Heart right ventricle (tissue), 16 donors: ENCODE measurements at regions not wholly inside any gene's neighbourhood (a gene's known extent, or its start where the extent isn't known, plus 50 kb on each side); places are given as distances from the start of the nearest gene placed in this dataset.

Source experiments
- ATAC-seq, 8 donors: fragments of 200-7000 bp; cut with Tn5 transposase; one replicate each; pipeline ENCODE4 v1.9.1; 2020; ENCODE audit warnings: mild to moderate bottlenecking in 8 of 8, moderate library complexity in 8 of 8, moderate number of reproducible peaks in 1 of 8
- DNase-seq, 2 donors: peaks; one replicate each; pipeline ENCODE4 v3.0.0-alpha.2; 2020
- H3K27ac ChIP-seq, 10 donors: fragments of 200-600 bp; sonication (generic) in 2 of 10; one replicate each; pipeline versions ENCODE4 v1.5.0 to v1.8.0; 2020 to 2022; ENCODE audit warnings: mild to moderate bottlenecking in 3 of 10
- H3K27me3 ChIP-seq, 7 donors: fragments of 200-600 bp; one replicate each; pipeline ENCODE4 v1.8.0; 2021 to 2022; ENCODE audit warnings: mild to moderate bottlenecking in 2 of 7
- H3K36me3 ChIP-seq, 9 donors: fragments of 200-600 bp; sonication (generic) in 1 of 9; one replicate each; pipeline versions ENCODE4 v1.5.0 to v1.8.0; 2020 to 2022; ENCODE audit warnings: mild to moderate bottlenecking in 2 of 9
- H3K4me1 ChIP-seq, 9 donors: fragments of 200-600 bp; sonication (generic) in 1 of 9; one replicate each; pipeline versions ENCODE4 v1.5.0 to v1.8.0; 2020 to 2022; ENCODE audit warnings: mild to moderate bottlenecking in 4 of 9
- H3K4me3 ChIP-seq, 10 donors: fragments of 200-600 bp; sonication (generic) in 2 of 10; one replicate each; pipeline versions ENCODE4 v1.5.0 to v1.8.0; 2020 to 2022; ENCODE audit warnings: mild to moderate bottlenecking in 7 of 10, moderate library complexity in 2 of 10
- H3K9me3 ChIP-seq, 11 donors: fragments of 200-600 bp in 10 of 11; sonication (generic) in 2 of 11; one replicate each; pipeline versions ENCODE4 v1.5.0 to v1.8.0; 2013 to 2022; ENCODE audit warnings: mild to moderate bottlenecking in 2 of 11, control low read depth in 1 of 11, moderate library complexity in 1 of 11
- CTCF ChIP-seq, 9 donors: fragments of 200-600 bp; sonication (generic) in 2 of 9; IDR thresholded peaks; one replicate each; pipeline versions ENCODE4 v1.5.0 to v1.8.0; 2021 to 2022; ENCODE audit warnings: antibody characterized with exemption in 9 of 9, mild to moderate bottlenecking in 5 of 9, moderate library complexity in 1 of 9
- WGBS, 2 donors: extraction: QIAGEN DNeasy Blood & Tissue Kit; methylation state at CpG; one replicate each; pipeline ENCODE4 v1.1.7; 2013; ENCODE audit warnings: inconsistent platforms in 1 of 2; 5-methylcytosine and 5-hydroxymethylcytosine counted together
- intact Hi-C, 10 donors: fragments of 100-400 bp; cut with DNase I; formaldehyde crosslinking; loops; one replicate each; pipeline versions ENCODE4 v1.11.1 to v1.14.2; 2022
- donor health status: Arrhythmogenic right ventricular cardiomyopathy.
- donor health status: ischemic (EF 13 %, LVEDD 7.1; RV severe dilation, severe dysfunction).
- donor health status: healthy with polysubstance abuse.
- donor health status: DM: no; HTN: yes; CAD: no.
- donor health status: DM: no; HTN: no; CAD: no.
- donor health status: ischemic (EF 25% LVEDD 6.9; RV normal size, moderate dysfunction).
- donor health status: ischemic (EF 25% LVEDD 5.7; RV mildly dilated, moderate dysfunction).
- donor health status: healthy.
- donor health status: DM: yes; HTN: yes; CAD: no.
- donor health status: Ischemic cardiomyopathy.
- donor health status: ischemic (EF 35%, LVEDD 5.7; RV mildly dilated, moderate dysfunction).
- donor health status: nonischemic (EF 11% LVEDD 7.7; RV severe dilation, severe dysfunction).
- donor health status: DM: yes; HTN: yes; CAD: no.
- donor health status: PGD.
- donor health status: ischemic (EF 29% LVEDD 5.4; RV normal size, mild dysfunction).
- donor health status: nonischemic (EF 23%, LVEDD 6.1; RV moderate dilation, normal function).

DNA sequence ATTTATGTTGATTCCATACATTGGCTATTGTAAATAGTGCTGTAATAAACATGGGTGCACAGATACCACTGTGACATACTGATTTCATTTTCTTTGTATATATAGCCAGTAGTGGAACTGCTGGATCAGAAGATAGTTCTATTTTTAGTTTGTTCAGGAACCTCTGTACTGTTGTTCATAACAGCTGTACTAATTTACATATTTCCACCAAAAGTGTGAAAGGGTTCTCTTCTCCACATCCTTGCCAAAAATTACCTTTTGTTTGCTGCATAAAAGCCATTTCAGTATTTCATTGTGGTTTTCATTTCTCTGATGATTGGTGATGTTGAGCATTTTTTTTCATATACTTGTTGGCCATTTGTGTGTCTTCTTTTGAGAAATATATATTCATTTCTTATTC lies 1962.1 kb downstream of the PCDH9 start:
- no peak for ATAC-seq
- Histone ChIP-seq H3K27me3 (no peaks in the 10 kb centered on the region), H3K4me3 (no peak overlapping the region), H3K36me3 (no peaks in the 10 kb centered on the region), H3K9me3 (peaks cover 0 to 20% (median 0%) of the 10 kb centered on the region in 11 donors), H3K4me1 (no peaks in the 10 kb centered on the region), H3K27ac (no peak overlapping the region)
- TF ChIP-seq CTCF (IDR thresholded peaks at IDR 0.05), result no peak
- DNase-seq, result no peak
- intact Hi-C loops, result no loop called here

GRCh38 chr13:65265988-65266387 lies 1964.1 kb downstream of the PCDH9 start:
- H3K27me3 ChIP-seq, result no peaks in the 10 kb centered on the region
- H3K4me1 ChIP-seq, result no peaks in the 10 kb centered on the region
- peaks cover 0 to 5% (median 0%) of the 10 kb centered on the region in 11 donors for H3K9me3 ChIP-seq
- ATAC-seq (no peak), DNase-seq (no peak)
- H3K36me3 ChIP-seq, result no peaks in the 10 kb centered on the region
- TF ChIP-seq CTCF (IDR thresholded peaks at IDR 0.05), result no peak
- no peak overlapping the region for H3K27ac ChIP-seq
- intact Hi-C loops, result no loop called here
- 74 to 76% methylated on average over 1 of the region's 1 CpG for WGBS, 2 donors
- no peak overlapping the region for H3K4me3 ChIP-seq

- H3K36me3 ChIP-seq, result no peaks in the 10 kb centered on the region
- no peak for TF ChIP-seq CTCF (IDR thresholded peaks at IDR 0.05)
- ATAC-seq, result no peak
Observed at GRCh38 chr13:65264066-65264465, 1966.1 kb downstream of the PCDH9 start.

GRCh38 chr13:65260946-65261891 lies 1968.9 kb downstream of the PCDH9 start:
- Histone ChIP-seq H3K4me3 (peak overlapping the region in 7 of 10 donors; percentile 4 to 33 (median 11)), H3K9me3 (peaks cover 0 to 5% (median 0%) of the 10 kb centered on the region in 11 donors), H3K27ac (no peak overlapping the region), H3K27me3 (no peaks in the 10 kb centered on the region), H3K4me1 (no peaks in the 10 kb centered on the region), H3K36me3 (no peaks in the 10 kb centered on the region)
- intact Hi-C loops, result no loop called here
- DNase-seq (no peak), ATAC-seq (peak in 1 of 8 donors; percentile 58)
- no peak for TF ChIP-seq CTCF (IDR thresholded peaks at IDR 0.05)
- WGBS, 2 donors, result 42 to 59% methylated on average over 5 of the region's 5 CpGs

More at GRCh38 chr13:65264066-65264465, 1966.1 kb downstream of the PCDH9 start:
- Histone ChIP-seq H3K27ac (no peak overlapping the region), H3K4me1 (no peaks in the 10 kb centered on the region), H3K27me3 (no peaks in the 10 kb centered on the region), H3K9me3 (peaks cover 0 to 5% (median 0%) of the 10 kb centered on the region in 11 donors), H3K4me3 (no peak overlapping the region)
- intact Hi-C loops, result no loop called here
- no peak for DNase-seq
- 64 to 77% methylated on average over 2 of the region's 2 CpGs for WGBS, 2 donors
